Common myeloid progenitor, CD34-positive (primary cell): ENCODE measurements at regions not wholly inside any gene's neighbourhood (a gene's known extent, or its start where the extent isn't known, plus 50 kb on each side); places are given as distances from the start of the nearest gene placed in this dataset.

Experiments used
- CTCF ChIA-PET: fragments of 350-600 bp; sonication (Branson Sonifier 250); formaldehyde crosslinking; loops from one replicate; lab custom pipeline; 2021; ENCODE audit warnings: antibody characterized with exemption; lab: Charles Lee
- POLR2A ChIA-PET: fragments of 350-600 bp; sonication (Branson Sonifier 250); formaldehyde crosslinking; loops from one replicate; lab custom pipeline; 2021; ENCODE audit warnings: antibody characterized with exemption; lab: Charles Lee
- DNase-seq, 3 donors: peaks; one replicate each; pipeline versions ENCODE4 v3.0.0 to v3.0.0-alpha.2; 2013
- H3K27ac ChIP-seq, 2 experiments: 1 replicate in 1 of 2; 2 replicates in 1 of 2; pipeline ENCODE4 v1.7.0; 2013; ENCODE audit warnings: inconsistent platforms in 2 of 2, low read length in 2 of 2, mild to moderate bottlenecking in 2 of 2, low read depth in 1 of 2, moderate library complexity in 1 of 2; ENCODE audit not compliant: severe bottlenecking in 2 of 2, insufficient read depth in 1 of 2, poor library complexity in 1 of 2
- H3K27me3 ChIP-seq, 5 experiments: replicated peaks in 2 of 5; 1 replicate in 3 of 5; 2 replicates in 2 of 5; pipeline versions ENCODE4 v1.6.1 to v1.7.0; 2013; ENCODE audit warnings: low read length in 4 of 5, mild to moderate bottlenecking in 2 of 5, moderate library complexity in 2 of 5, inconsistent platforms in 1 of 5; ENCODE audit not compliant: insufficient read depth in 5 of 5, control insufficient read depth in 4 of 5
- H3K36me3 ChIP-seq, 4 experiments: 1 replicate in 2 of 4; 2 replicates in 2 of 4; pipeline versions ENCODE4 v1.6.1 to v1.7.0; 2013; ENCODE audit warnings: low read length in 3 of 4, control low read depth in 1 of 4, mild to moderate bottlenecking in 1 of 4; ENCODE audit not compliant: control insufficient read depth in 4 of 4, insufficient read depth in 4 of 4
- H3K4me1 ChIP-seq, 4 experiments: 1 replicate in 3 of 4; 2 replicates in 1 of 4; pipeline versions ENCODE4 v1.6.1 to v1.7.1; 2013; ENCODE audit warnings: low read length in 3 of 4, mild to moderate bottlenecking in 3 of 4, control low read depth in 1 of 4, inconsistent platforms in 1 of 4, moderate library complexity in 1 of 4; ENCODE audit not compliant: control insufficient read depth in 4 of 4, insufficient read depth in 4 of 4; ENCODE audit errors: control extremely low read depth in 1 of 4
- H3K4me3 ChIP-seq, 7 experiments: 1 replicate in 4 of 7; 2 replicates in 3 of 7; pipeline versions ENCODE4 v1.5.1 to v1.7.0; 2013; ENCODE audit warnings: mild to moderate bottlenecking in 7 of 7, low read length in 6 of 7, moderate library complexity in 6 of 7, inconsistent platforms in 2 of 7, low read depth in 2 of 7, control low read depth in 1 of 7; ENCODE audit not compliant: insufficient read depth in 4 of 7, control insufficient read depth in 1 of 7; ENCODE audit errors: extremely low read depth in 1 of 7
- H3K9me3 ChIP-seq, 5 experiments: 1 replicate in 4 of 5; 2 replicates in 1 of 5; pipeline versions ENCODE4 v1.6.1 to v1.7.1; 2013; ENCODE audit warnings: low read length in 4 of 5, mild to moderate bottlenecking in 2 of 5, inconsistent platforms in 1 of 5, low read depth in 1 of 5, moderate library complexity in 1 of 5; ENCODE audit not compliant: control insufficient read depth in 4 of 5, insufficient read depth in 2 of 5; ENCODE audit errors: control extremely low read depth in 1 of 5
- WGBS: methylation state at CpG from one replicate; pipeline ENCODE4 v1.1.5; 2013; ENCODE audit not compliant: insufficient coverage; 5-methylcytosine and 5-hydroxymethylcytosine counted together

- H3K36me3 ChIP-seq = no peaks in the 10 kb centered on the region
- WGBS = 46% methylated on average over 5 of the region's 5 CpGs
- ChIA-PET CTCF (interaction anchor here (1.2 kb wide), 1 partner anchor 83 kb away, joined by 3 read pairs; no protein-coding TSS in a partner anchor), POLR2A (no interaction called here)
- H3K27ac ChIP-seq = no peak overlapping the region
- no peak for DNase-seq
- H3K27me3 ChIP-seq = no peaks in the 10 kb centered on the region
- no peaks in the 10 kb centered on the region for H3K9me3 ChIP-seq
- no peak overlapping the region for H3K4me3 ChIP-seq
- no peaks in the 10 kb centered on the region for H3K4me1 ChIP-seq
Observed at GRCh38 chr16:8397223-8397622, 193.1 kb downstream of the TMEM114 start.

- 41% methylated on average over 5 of the region's 5 CpGs for WGBS
- Histone ChIP-seq H3K27ac (no peak overlapping the region), H3K4me1 (no peaks in the 10 kb centered on the region), H3K4me3 (no peak overlapping the region), H3K36me3 (no peaks in the 10 kb centered on the region), H3K9me3 (no peaks in the 10 kb centered on the region), H3K27me3 (no peaks in the 10 kb centered on the region)
- no peak for DNase-seq
- ChIA-PET POLR2A (no interaction called here), CTCF (no interaction called here)
Observed at GRCh38 chr16:8396463-8396862, 193.8 kb downstream of the TMEM114 start.

- Histone ChIP-seq H3K27ac (no peak overlapping the region), H3K36me3 (no peaks in the 10 kb centered on the region), H3K4me1 (no peaks in the 10 kb centered on the region), H3K27me3 (no peaks in the 10 kb centered on the region), H3K4me3 (no peak overlapping the region), H3K9me3 (no peaks in the 10 kb centered on the region)
- no peak for DNase-seq
- 100% methylated on average over 1 of the region's 3 CpGs for WGBS
- ChIA-PET POLR2A (no interaction called here), CTCF (no interaction called here)
Observed at GRCh38 chr16:8391257-8391656, 199.1 kb downstream of the TMEM114 start.

- no peaks in the 10 kb centered on the region for H3K27me3 ChIP-seq
- 100% methylated on average over 1 of the region's 3 CpGs for WGBS
- H3K9me3 ChIP-seq = no peaks in the 10 kb centered on the region
- H3K4me1 ChIP-seq = no peaks in the 10 kb centered on the region
- DNase-seq = no peak
- H3K36me3 ChIP-seq = no peaks in the 10 kb centered on the region
- H3K27ac ChIP-seq = no peak overlapping the region
- H3K4me3 ChIP-seq = no peak overlapping the region
- ChIA-PET CTCF (no interaction called here), POLR2A (no interaction called here)
Observed at GRCh38 chr16:8388684-8389083, 201.6 kb downstream of the TMEM114 start.

- CTCF ChIA-PET = no interaction called here
- H3K4me1 ChIP-seq = no peaks in the 10 kb centered on the region
Observed at GRCh38 chr16:8381814-8382213, 208.5 kb downstream of the TMEM114 start.

GRCh38 chr16:8380311-8380710, 210.0 kb downstream of the TMEM114 start:
- Histone ChIP-seq H3K4me3 (no peak overlapping the region), H3K4me1 (no peaks in the 10 kb centered on the region), H3K36me3 (no peaks in the 10 kb centered on the region), H3K9me3 (no peaks in the 10 kb centered on the region), H3K27ac (no peak overlapping the region), H3K27me3 (no peaks in the 10 kb centered on the region)
- no peak for DNase-seq
- ChIA-PET POLR2A (no interaction called here), CTCF (no interaction called here)
- WGBS = 87% methylated on average over 6 of the region's 6 CpGs

More at GRCh38 chr16:8381814-8382213, 208.5 kb downstream of the TMEM114 start:
- H3K36me3 ChIP-seq = no peaks in the 10 kb centered on the region
- no peak overlapping the region for H3K4me3 ChIP-seq
- no peaks in the 10 kb centered on the region for H3K27me3 ChIP-seq
- H3K27ac ChIP-seq = no peak overlapping the region
- DNase-seq = no peak
- 99% methylated on average over 8 of the region's 9 CpGs for WGBS
- no peaks in the 10 kb centered on the region for H3K9me3 ChIP-seq
- POLR2A ChIA-PET = no interaction called here

- POLR2A ChIA-PET = no interaction called here
- H3K4me3 ChIP-seq = no peak overlapping the region
- CTCF ChIA-PET = no interaction called here
- no peak for DNase-seq
- no peaks in the 10 kb centered on the region for H3K27me3 ChIP-seq
- no peaks in the 10 kb centered on the region for H3K36me3 ChIP-seq
- no CpG with 5 or more reads among the region's 3 CpGs for WGBS
- H3K4me1 ChIP-seq = no peaks in the 10 kb centered on the region
- no peak overlapping the region for H3K27ac ChIP-seq
- no peaks in the 10 kb centered on the region for H3K9me3 ChIP-seq
Observed at GRCh38 chr16:8377864-8378263, 212.4 kb downstream of the TMEM114 start.
